ENCODE measurements at regions not wholly inside any gene's neighbourhood (a gene's known extent, or its start where the extent isn't known, plus 50 kb on each side); places are given as distances from the start of the nearest gene placed in this dataset.

DNA sequence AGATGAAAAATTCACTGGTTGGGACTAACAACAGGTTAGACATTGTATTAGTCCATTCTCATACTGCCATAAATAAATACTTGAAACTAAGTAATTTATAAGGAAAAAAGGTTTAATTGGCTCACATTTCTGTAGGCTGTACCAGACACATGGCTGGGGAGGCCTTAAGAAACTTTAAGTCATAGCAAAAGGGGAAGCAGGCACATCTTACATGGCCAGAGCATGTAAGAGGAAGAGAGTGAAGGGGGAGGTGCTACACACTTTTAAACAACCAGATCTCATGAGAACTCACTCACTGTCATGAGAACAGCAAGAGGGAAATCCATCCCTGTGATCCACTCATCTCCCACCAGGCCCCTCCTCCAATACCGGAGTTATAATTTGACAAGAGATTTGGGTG is 125.9 kb downstream of the SUCLA2 start:
- TF ChIP-seq, protein P1, sequence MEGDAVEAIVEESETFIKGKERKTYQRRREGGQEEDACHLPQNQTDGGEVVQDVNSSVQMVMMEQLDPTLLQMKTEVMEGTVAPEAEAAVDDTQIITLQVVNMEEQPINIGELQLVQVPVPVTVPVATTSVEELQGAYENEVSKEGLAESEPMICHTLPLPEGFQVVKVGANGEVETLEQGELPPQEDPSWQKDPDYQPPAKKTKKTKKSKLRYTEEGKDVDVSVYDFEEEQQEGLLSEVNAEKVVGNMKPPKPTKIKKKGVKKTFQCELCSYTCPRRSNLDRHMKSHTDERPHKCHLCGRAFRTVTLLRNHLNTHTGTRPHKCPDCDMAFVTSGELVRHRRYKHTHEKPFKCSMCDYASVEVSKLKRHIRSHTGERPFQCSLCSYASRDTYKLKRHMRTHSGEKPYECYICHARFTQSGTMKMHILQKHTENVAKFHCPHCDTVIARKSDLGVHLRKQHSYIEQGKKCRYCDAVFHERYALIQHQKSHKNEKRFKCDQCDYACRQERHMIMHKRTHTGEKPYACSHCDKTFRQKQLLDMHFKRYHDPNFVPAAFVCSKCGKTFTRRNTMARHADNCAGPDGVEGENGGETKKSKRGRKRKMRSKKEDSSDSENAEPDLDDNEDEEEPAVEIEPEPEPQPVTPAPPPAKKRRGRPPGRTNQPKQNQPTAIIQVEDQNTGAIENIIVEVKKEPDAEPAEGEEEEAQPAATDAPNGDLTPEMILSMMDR (IDR thresholded peaks at IDR 0.05), result no peak
- no peak for TF ChIP-seq POLR2A (IDR thresholded peaks at IDR 0.05)

Measured in adrenal gland (tissue), 5 donors.